ENCODE measurements at regions not wholly inside any gene's neighbourhood (a gene's known extent, or its start where the extent isn't known, plus 50 kb on each side); places are given as distances from the start of the nearest gene placed in this dataset.

GRCh38 chr15:69505956-69506556 lies 53.4 kb downstream of the RPLP1 start:
- DNase-seq (ENCODE audit: extremely low spot score, insufficient read length, low read depth) (no peak), FAIRE-seq (no peak)

GRCh38 chr15:69508659-69509058 lies 56.0 kb downstream of the RPLP1 start:
- FAIRE-seq, result no peak
- no peak for DNase-seq (ENCODE audit: extremely low spot score, insufficient read length, low read depth)

- no peak for FAIRE-seq
- no peak for DNase-seq (ENCODE audit: extremely low spot score, insufficient read length, low read depth)
Measured at GRCh38 chr15:69509131-69509530, 56.5 kb downstream of the RPLP1 start.

GRCh38 chr15:69510556-69510955 lies 57.9 kb downstream of the RPLP1 start:
- FAIRE-seq, result no peak
- no peak for DNase-seq (ENCODE audit: extremely low spot score, insufficient read length, low read depth)

GRCh38 chr15:69511015-69511414 lies 58.4 kb downstream of the RPLP1 start:
- FAIRE-seq, result no peak
- no peak for DNase-seq (ENCODE audit: extremely low spot score, insufficient read length, low read depth)

GRCh38 chr15:69511716-69512340 lies 59.2 kb downstream of the RPLP1 start:
- FAIRE-seq (no peak), DNase-seq (ENCODE audit: extremely low spot score, insufficient read length, low read depth) (no peak)

- no peak for DNase-seq (ENCODE audit: extremely low spot score, insufficient read length, low read depth)
- FAIRE-seq, result no peak
Measured at GRCh38 chr15:69513450-69513960, 60.9 kb downstream of the RPLP1 start.

- FAIRE-seq, result no peak
- DNase-seq (ENCODE audit: extremely low spot score, insufficient read length, low read depth), result no peak
Measured at GRCh38 chr15:69513986-69514385, 61.4 kb downstream of the RPLP1 start.

- FAIRE-seq (no peak), DNase-seq (ENCODE audit: extremely low spot score, insufficient read length, low read depth) (no peak)
Measured at GRCh38 chr15:69515508-69515907, 62.9 kb downstream of the RPLP1 start.

- DNase-seq (ENCODE audit: extremely low spot score, insufficient read length, low read depth) (no peak), FAIRE-seq (no peak)
Measured at GRCh38 chr15:69515926-69516325, 63.3 kb downstream of the RPLP1 start.

GRCh38 chr15:69517052-69517451 lies 64.4 kb downstream of the RPLP1 start:
- no peak for FAIRE-seq
- DNase-seq (ENCODE audit: extremely low spot score, insufficient read length, low read depth), result no peak

- FAIRE-seq, result no peak
Measured at GRCh38 chr15:69518806-69519205, 66.2 kb downstream of the RPLP1 start.

GRCh38 chr15:69520067-69520466 lies 67.4 kb downstream of the RPLP1 start:
- FAIRE-seq, result no peak
- DNase-seq (ENCODE audit: extremely low spot score, insufficient read length, low read depth), result no peak

More at GRCh38 chr15:69518806-69519205, 66.2 kb downstream of the RPLP1 start:
- DNase-seq (ENCODE audit: extremely low spot score, insufficient read length, low read depth), result no peak

- FAIRE-seq, result no peak
- DNase-seq (ENCODE audit: extremely low spot score, insufficient read length, low read depth), result no peak
Measured at GRCh38 chr15:69522361-69522760, 69.7 kb downstream of the RPLP1 start.

- DNase-seq (ENCODE audit: extremely low spot score, insufficient read length, low read depth) (peak; percentile 32), FAIRE-seq (peak; percentile 46)
Measured at GRCh38 chr15:69523010-69524001, 70.7 kb downstream of the RPLP1 start.

- no peak for DNase-seq (ENCODE audit: extremely low spot score, insufficient read length, low read depth)
- no peak for FAIRE-seq
Measured at GRCh38 chr15:69524296-69524695, 71.7 kb downstream of the RPLP1 start.

- FAIRE-seq (no peak), DNase-seq (ENCODE audit: extremely low spot score, insufficient read length, low read depth) (no peak)
Measured at GRCh38 chr15:69524814-69525213, 72.2 kb downstream of the RPLP1 start.

- DNase-seq (ENCODE audit: extremely low spot score, insufficient read length, low read depth) (no peak), FAIRE-seq (no peak)
Measured at GRCh38 chr15:69525543-69525942, 72.9 kb downstream of the RPLP1 start.

- FAIRE-seq (no peak), DNase-seq (ENCODE audit: extremely low spot score, insufficient read length, low read depth) (no peak)
Measured at GRCh38 chr15:69526081-69527061, 73.8 kb downstream of the RPLP1 start.
